Medulla oblongata (tissue), 1 donor: ENCODE measurements at regions not wholly inside any gene's neighbourhood (a gene's known extent, or its start where the extent isn't known, plus 50 kb on each side); places are given as distances from the start of the nearest gene placed in this dataset.
A peak's percentile ranks its signal among the peaks of the same experiment; 100 is the strongest.
"Not testable (repeated sequence)": the region's sequence is repeated elsewhere in the genome, so short reads cannot be mapped to it uniquely, and the experiment has no call there.

Experiments
- DNase-seq: peaks from one replicate; pipeline ENCODE4 v3.0.0-alpha.2; 2015; ENCODE audit errors: extremely low spot score

GRCh38 chr17:34740565-34741520 is 161.5 kb downstream of the TMEM132E start:
- DNase-seq: no peak

GRCh38 chr17:34739386-34739785 is 160.0 kb downstream of the TMEM132E start:
- DNase-seq: no peak

- not testable (repeated sequence) for DNase-seq
Observed at GRCh38 chr17:34737673-34738072, 158.3 kb downstream of the TMEM132E start.

- DNase-seq: no peak
Observed at GRCh38 chr17:34736611-34737010, 157.2 kb downstream of the TMEM132E start.

GRCh38 chr17:34733333-34733732 is 154.0 kb downstream of the TMEM132E start:
- DNase-seq: no peak

GRCh38 chr17:34730816-34731215 is 151.4 kb downstream of the TMEM132E start:
- DNase-seq: no peak

- DNase-seq: no peak
Observed at GRCh38 chr17:34728771-34729310, 149.5 kb downstream of the TMEM132E start.

GRCh38 chr17:34727601-34728000 is 148.2 kb downstream of the TMEM132E start:
- DNase-seq: no peak

GRCh38 chr17:34726536-34727384 is 147.4 kb downstream of the TMEM132E start:
- DNase-seq: no peak

- DNase-seq: peak; percentile 21
Observed at GRCh38 chr17:34725725-34726124, 146.3 kb downstream of the TMEM132E start.

- no peak for DNase-seq
Observed at GRCh38 chr17:34725008-34725407, 145.6 kb downstream of the TMEM132E start.

- no peak for DNase-seq
Observed at GRCh38 chr17:34723875-34724274, 144.5 kb downstream of the TMEM132E start.

- DNase-seq: no peak
Observed at GRCh38 chr17:34721326-34721725, 141.9 kb downstream of the TMEM132E start.

GRCh38 chr17:34720760-34721159 is 141.4 kb downstream of the TMEM132E start:
- no peak for DNase-seq

- no peak for DNase-seq
Observed at GRCh38 chr17:34719569-34719968, 140.2 kb downstream of the TMEM132E start.

- DNase-seq: no peak
Observed at GRCh38 chr17:34717092-34717491, 137.7 kb downstream of the TMEM132E start.

- DNase-seq: no peak
Observed at GRCh38 chr17:34716291-34716690, 136.9 kb downstream of the TMEM132E start.

GRCh38 chr17:34715504-34715903 is 136.1 kb downstream of the TMEM132E start:
- no peak for DNase-seq

GRCh38 chr17:34714475-34715410 is 135.4 kb downstream of the TMEM132E start:
- no peak for DNase-seq

- no peak for DNase-seq
Observed at GRCh38 chr17:34713687-34714086, 134.3 kb downstream of the TMEM132E start.
